Subcutaneous abdominal adipose tissue (tissue), 5 donors: ENCODE measurements at regions not wholly inside any gene's neighbourhood (a gene's known extent, or its start where the extent isn't known, plus 50 kb on each side); places are given as distances from the start of the nearest gene placed in this dataset.

Source experiments
- H3K27ac ChIP-seq: one replicate; pipeline ENCODE4 v1.7.0; 2013; ENCODE audit warnings: low read depth, mild to moderate bottlenecking, inconsistent platforms, low read length, moderate library complexity
- H3K27me3 ChIP-seq, 5 donors: one replicate each; pipeline ENCODE4 v1.7.0; 2013; ENCODE audit warnings: low read length in 5 of 5, inconsistent platforms in 1 of 5; ENCODE audit not compliant: control insufficient read depth in 5 of 5, insufficient read depth in 4 of 5
- H3K36me3 ChIP-seq, 5 donors: one replicate each; pipeline ENCODE4 v1.7.0; 2013; ENCODE audit warnings: low read length in 5 of 5; ENCODE audit not compliant: control insufficient read depth in 5 of 5, insufficient read depth in 5 of 5
- H3K4me1 ChIP-seq, 5 donors: one replicate each; pipeline ENCODE4 v1.7.0; 2013; ENCODE audit warnings: low read length in 5 of 5, mild to moderate bottlenecking in 3 of 5, moderate library complexity in 1 of 5; ENCODE audit not compliant: control insufficient read depth in 5 of 5, insufficient read depth in 5 of 5
- H3K4me3 ChIP-seq, 5 donors: one replicate each; pipeline ENCODE4 v1.7.0; 2013; ENCODE audit warnings: low read length in 5 of 5, low read depth in 1 of 5
- H3K9ac ChIP-seq, 5 donors: one replicate each; pipeline ENCODE4 v1.7.0; 2013; ENCODE audit warnings: low read length in 5 of 5, mild to moderate bottlenecking in 4 of 5, moderate library complexity in 3 of 5
- H3K9me3 ChIP-seq, 5 donors: one replicate each; pipeline ENCODE4 v1.7.0; 2013; ENCODE audit warnings: low read length in 5 of 5; ENCODE audit not compliant: control insufficient read depth in 5 of 5
- donor health status: healthy.
- donor health status: healthy.
- donor health status: healthy.
- donor health status: healthy.
- donor health status: healthy.

GRCh38 chr20:57040466-57040865, 226.0 kb downstream of the BMP7 start:
- Histone ChIP-seq H3K27ac (no peak overlapping the region), H3K36me3 (no peaks in the 10 kb centered on the region), H3K27me3 (peaks cover 0 to 13% (median 10%) of the 10 kb centered on the region in 5 donors), H3K4me1 (peaks cover 0 to 7% (median 0%) of the 10 kb centered on the region in 5 donors), H3K9ac (no peak overlapping the region), H3K9me3 (peaks cover 0 to 2% (median 0%) of the 10 kb centered on the region in 5 donors), H3K4me3 (no peak overlapping the region)

- Histone ChIP-seq H3K27me3 (peaks cover 0 to 9% (median 6%) of the 10 kb centered on the region in 5 donors), H3K4me1 (peaks cover 0 to 7% (median 0%) of the 10 kb centered on the region in 5 donors), H3K36me3 (no peaks in the 10 kb centered on the region), H3K9me3 (peaks cover 0 to 2% (median 0%) of the 10 kb centered on the region in 5 donors), H3K27ac (no peak overlapping the region), H3K4me3 (no peak overlapping the region), H3K9ac (no peak overlapping the region)
Measured at GRCh38 chr20:57040924-57041323, 225.5 kb downstream of the BMP7 start.

- Histone ChIP-seq H3K9me3 (peaks cover 0 to 2% (median 0%) of the 10 kb centered on the region in 5 donors), H3K9ac (no peak overlapping the region), H3K27me3 (peaks cover 0 to 7% (median 6%) of the 10 kb centered on the region in 5 donors), H3K4me3 (no peak overlapping the region), H3K36me3 (no peaks in the 10 kb centered on the region), H3K4me1 (peaks cover 0 to 16% (median 9%) of the 10 kb centered on the region in 5 donors), H3K27ac (no peak overlapping the region)
Measured at GRCh38 chr20:57043091-57043490, 223.3 kb downstream of the BMP7 start.

DNA sequence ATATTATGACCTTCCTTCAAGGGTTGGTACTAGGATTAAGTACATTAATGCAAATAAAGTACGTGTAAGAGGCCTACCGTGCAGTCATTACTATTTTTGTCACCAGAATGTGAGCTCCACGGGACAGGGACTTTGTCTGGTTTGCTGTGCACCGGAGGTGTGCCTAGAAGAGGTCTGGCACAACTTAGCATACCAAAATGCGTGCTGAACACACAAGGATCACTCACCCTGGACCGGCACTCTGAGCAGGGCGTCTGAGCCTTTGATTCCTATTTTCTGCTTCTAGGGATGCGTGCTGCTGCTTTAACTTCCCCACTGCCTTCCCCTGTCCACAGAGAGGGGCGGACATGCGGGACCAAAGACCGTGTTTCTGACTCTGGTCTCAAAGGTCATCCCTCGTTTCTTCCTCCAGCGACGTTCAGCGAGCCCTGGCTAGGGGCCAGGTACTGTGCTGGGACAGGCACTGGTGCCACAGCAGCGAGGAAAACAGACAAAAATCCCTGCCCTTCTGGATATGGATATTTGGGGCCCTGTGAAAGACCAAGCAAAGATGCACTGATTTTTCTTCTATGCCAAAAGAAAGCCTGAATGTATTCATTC, 222.7 kb downstream of the BMP7 start:
- Histone ChIP-seq H3K27me3 (peaks cover 0 to 6% (median 5%) of the 10 kb centered on the region in 5 donors), H3K9me3 (peaks cover 0 to 2% (median 0%) of the 10 kb centered on the region in 5 donors), H3K36me3 (no peaks in the 10 kb centered on the region), H3K9ac (no peak overlapping the region), H3K27ac (no peak overlapping the region), H3K4me1 (peaks cover 0 to 18% (median 10%) of the 10 kb centered on the region in 5 donors), H3K4me3 (no peak overlapping the region)

GRCh38 chr20:57047281-57048026, 219.0 kb downstream of the BMP7 start:
- Histone ChIP-seq H3K4me3 (no peak overlapping the region), H3K9me3 (no peaks in the 10 kb centered on the region), H3K9ac (no peak overlapping the region), H3K27ac (no peak overlapping the region), H3K4me1 (peaks cover 0 to 11% (median 8%) of the 10 kb centered on the region in 5 donors), H3K36me3 (no peaks in the 10 kb centered on the region), H3K27me3 (peaks cover 0 to 6% (median 5%) of the 10 kb centered on the region in 5 donors)

GRCh38 chr20:57048027-57048869, 218.2 kb downstream of the BMP7 start:
- Histone ChIP-seq H3K27me3 (peaks cover 0 to 6% (median 5%) of the 10 kb centered on the region in 5 donors), H3K9ac (no peak overlapping the region), H3K9me3 (peaks cover 0 to 5% (median 4%) of the 10 kb centered on the region in 5 donors), H3K36me3 (no peaks in the 10 kb centered on the region), H3K27ac (no peak overlapping the region), H3K4me1 (peaks cover 0 to 11% (median 8%) of the 10 kb centered on the region in 5 donors), H3K4me3 (no peak overlapping the region)

DNA sequence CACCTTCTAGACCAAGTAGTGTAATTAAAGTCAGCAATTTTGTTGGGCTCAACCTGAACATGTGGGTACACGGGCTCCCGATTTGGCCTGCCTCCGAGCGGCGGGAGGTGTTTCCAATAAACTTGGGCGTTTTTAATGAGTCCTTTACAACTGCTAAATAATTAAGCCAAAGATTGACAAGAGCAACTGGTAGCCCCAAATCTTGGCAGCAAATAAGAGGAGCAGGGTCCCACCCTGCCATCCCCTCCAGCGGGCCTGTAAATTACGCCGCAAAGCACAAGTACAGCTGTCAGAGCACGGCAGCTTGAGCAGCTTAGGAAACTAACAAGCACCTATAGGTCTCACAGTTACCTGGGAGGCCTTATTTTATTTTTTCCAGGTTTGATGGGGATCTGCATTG, 217.1 kb downstream of the BMP7 start:
- Histone ChIP-seq H3K27ac (no peak overlapping the region), H3K4me3 (no peak overlapping the region), H3K9me3 (peaks cover 0 to 7% (median 6%) of the 10 kb centered on the region in 5 donors), H3K27me3 (peaks cover 0 to 6% (median 5%) of the 10 kb centered on the region in 5 donors), H3K36me3 (no peaks in the 10 kb centered on the region), H3K4me1 (peaks cover 0 to 11% (median 8%) of the 10 kb centered on the region in 5 donors), H3K9ac (no peak overlapping the region)

- Histone ChIP-seq H3K36me3 (no peaks in the 10 kb centered on the region), H3K27me3 (peaks cover 0 to 6% (median 4%) of the 10 kb centered on the region in 5 donors)
Measured at GRCh38 chr20:57051096-57051495, 215.3 kb downstream of the BMP7 start.

GRCh38 chr20:57053067-57053466, 213.4 kb downstream of the BMP7 start:
- peaks cover 0 to 7% (median 6%) of the 10 kb centered on the region in 5 donors for H3K9me3 ChIP-seq
- no peak overlapping the region for H3K4me3 ChIP-seq
- no peak overlapping the region for H3K9ac ChIP-seq
- no peaks in the 10 kb centered on the region for H3K27me3 ChIP-seq
- no peak overlapping the region for H3K27ac ChIP-seq
- H3K4me1 ChIP-seq = peaks cover 0 to 2% (median under 1%) of the 10 kb centered on the region in 5 donors
- H3K36me3 ChIP-seq = no peaks in the 10 kb centered on the region

More at GRCh38 chr20:57051096-57051495, 215.3 kb downstream of the BMP7 start:
- Histone ChIP-seq H3K4me3 (no peak overlapping the region), H3K9me3 (peaks cover 0 to 7% (median 6%) of the 10 kb centered on the region in 5 donors), H3K4me1 (peaks cover 0 to 11% (median 8%) of the 10 kb centered on the region in 5 donors), H3K9ac (no peak overlapping the region), H3K27ac (no peak overlapping the region)
